Erythroblast (primary cell): ENCODE measurements at regions not wholly inside any gene's neighbourhood (a gene's known extent, or its start where the extent isn't known, plus 50 kb on each side); places are given as distances from the start of the nearest gene placed in this dataset.

Source experiments
- GATA1 ChIP-seq: IDR thresholded peaks from 2 replicates; pipeline ENCODE4 v1.6.1; 2011; ENCODE audit warnings: low read depth, mild to moderate bottlenecking, control low read depth, low read length, moderate library complexity
- POLR2A ChIP-seq: IDR thresholded peaks from 2 replicates; pipeline ENCODE4 v1.6.1; 2011; ENCODE audit warnings: mild to moderate bottlenecking, low read length

- TF ChIP-seq POLR2A (no peak), GATA1 (no peak)
Measured at GRCh38 chr2:23096906-23097602, 287.9 kb upstream of the KLHL29 start.
